RWPE2 (cell line): ENCODE measurements at regions not wholly inside any gene's neighbourhood (a gene's known extent, or its start where the extent isn't known, plus 50 kb on each side); places are given as distances from the start of the nearest gene placed in this dataset.

Source experiments
- ATAC-seq: fragments of 200-7000 bp; cut with Tn5 transposase; 3 replicates; pipeline ENCODE4 v1.9.1; 2021; ENCODE audit warnings: low read depth
- DNase-seq: peaks from one replicate; pipeline ENCODE4 v3.0.0-alpha.2; 2020; ENCODE audit warnings: low spot score
- H3K27ac ChIP-seq: fragments of 450-650 bp; 2 replicates; pipeline ENCODE4 v1.5.1; 2017; ENCODE audit warnings: mild to moderate bottlenecking; ENCODE audit not compliant: poor library complexity, severe bottlenecking
- H3K27me3 ChIP-seq: fragments of 250-450 bp; sonication (Bioruptor Pico); 2 replicates; pipeline ENCODE4 v1.5.1; 2021; ENCODE audit warnings: mild to moderate bottlenecking, moderate library complexity; ENCODE audit not compliant: insufficient read depth, poor library complexity, severe bottlenecking
- H3K36me3 ChIP-seq: fragments of 250-450 bp; sonication (Bioruptor Pico); 2 replicates; pipeline ENCODE4 v1.5.1; 2020; ENCODE audit warnings: low read depth, mild to moderate bottlenecking, moderate library complexity
- H3K4me1 ChIP-seq: fragments of 250-450 bp; sonication (Bioruptor Pico); 2 replicates; pipeline ENCODE4 v1.5.1; 2021; ENCODE audit warnings: mild to moderate bottlenecking, moderate library complexity; ENCODE audit not compliant: insufficient read depth, poor library complexity, severe bottlenecking
- H3K4me3 ChIP-seq: fragments of 250-450 bp; sonication (Bioruptor Pico); 2 replicates; pipeline ENCODE4 v1.5.1; 2021; ENCODE audit warnings: mild to moderate bottlenecking, moderate library complexity; ENCODE audit not compliant: severe bottlenecking
- H3K9me3 ChIP-seq: fragments of 250-450 bp; sonication (Bioruptor Pico); 2 replicates; pipeline ENCODE4 v1.5.1; 2021; ENCODE audit warnings: mild to moderate bottlenecking, moderate library complexity; ENCODE audit not compliant: severe bottlenecking
- CTCF ChIP-seq: fragments of 450-650 bp; IDR thresholded peaks from one replicate; pipeline ENCODE4 v1.5.1; 2017; ENCODE audit warnings: mild to moderate bottlenecking, moderate library complexity; ENCODE audit not compliant: poor library complexity, severe bottlenecking

GRCh38 chr1:238139713-238140112 is 249.0 kb upstream of the ZP4 start:
- Histone ChIP-seq H3K27me3 (no peaks in the 10 kb centered on the region), H3K9me3 (no peaks in the 10 kb centered on the region), H3K4me3 (no peak overlapping the region), H3K4me1 (no peaks in the 10 kb centered on the region), H3K36me3 (no peaks in the 10 kb centered on the region), H3K27ac (no peak overlapping the region)
- TF ChIP-seq CTCF = no peak
- ATAC-seq = no peak
- no peak for DNase-seq

- H3K27ac ChIP-seq = no peak overlapping the region
- H3K4me3 ChIP-seq = no peak overlapping the region
- TF ChIP-seq CTCF = no peak
- no peaks in the 10 kb centered on the region for H3K27me3 ChIP-seq
- ATAC-seq (no peak), DNase-seq (no peak)
- H3K4me1 ChIP-seq = no peaks in the 10 kb centered on the region
- H3K9me3 ChIP-seq = no peaks in the 10 kb centered on the region
- H3K36me3 ChIP-seq = no peaks in the 10 kb centered on the region
Observed at GRCh38 chr1:238138059-238138626, 247.4 kb upstream of the ZP4 start.

GRCh38 chr1:238135708-238136664 is 245.3 kb upstream of the ZP4 start:
- no peaks in the 10 kb centered on the region for H3K9me3 ChIP-seq
- H3K4me1 ChIP-seq = no peaks in the 10 kb centered on the region
- H3K4me3 ChIP-seq = no peak overlapping the region
- TF ChIP-seq CTCF = no peak
- DNase-seq (no peak), ATAC-seq (no peak)
- H3K27ac ChIP-seq = no peak overlapping the region
- no peaks in the 10 kb centered on the region for H3K27me3 ChIP-seq
- H3K36me3 ChIP-seq = no peaks in the 10 kb centered on the region

- ATAC-seq (no peak), DNase-seq (no peak)
- Histone ChIP-seq H3K4me3 (no peak overlapping the region), H3K9me3 (no peaks in the 10 kb centered on the region), H3K27ac (no peak overlapping the region), H3K36me3 (no peaks in the 10 kb centered on the region), H3K27me3 (no peaks in the 10 kb centered on the region), H3K4me1 (no peaks in the 10 kb centered on the region)
- no peak for TF ChIP-seq CTCF
Observed at GRCh38 chr1:238129677-238130076, 239.0 kb upstream of the ZP4 start.

- H3K27me3 ChIP-seq = no peaks in the 10 kb centered on the region
- no peaks in the 10 kb centered on the region for H3K36me3 ChIP-seq
- no peak for DNase-seq
- no peak overlapping the region for H3K27ac ChIP-seq
- ATAC-seq = no peak
- no peak overlapping the region for H3K4me3 ChIP-seq
- no peak for TF ChIP-seq CTCF
- no peaks in the 10 kb centered on the region for H3K4me1 ChIP-seq
- no peaks in the 10 kb centered on the region for H3K9me3 ChIP-seq
Observed at GRCh38 chr1:238123201-238123600, 232.5 kb upstream of the ZP4 start.
